Activated T-helper 1 cell treated with Interleukin-2 at 50 U/mL for 16 hours (primary cell): ENCODE measurements at regions not wholly inside any gene's neighbourhood (a gene's known extent, or its start where the extent isn't known, plus 50 kb on each side); places are given as distances from the start of the nearest gene placed in this dataset.
"Not testable (repeated sequence)": the region's sequence is repeated elsewhere in the genome, so short reads cannot be mapped to it uniquely, and the experiment has no call there.

Experiments used
- DNase-seq: peaks from one replicate; pipeline ENCODE4 v3.0.0-alpha.2; 2020; ENCODE audit warnings: low read depth

- DNase-seq: peak; percentile 15
These were observed 52.2 kb upstream of the MKI67 start for GRCh38 chr10:128178302-128178958.

GRCh38 chr10:128180843-128181242 is 54.6 kb upstream of the MKI67 start:
- peak; percentile 20 for DNase-seq

GRCh38 chr10:128185627-128186026 is 59.4 kb upstream of the MKI67 start:
- DNase-seq: no peak

GRCh38 chr10:128186959-128187787 is 61.0 kb upstream of the MKI67 start:
- DNase-seq: peak; percentile 20

- no peak for DNase-seq
These were observed 61.6 kb upstream of the MKI67 start for GRCh38 chr10:128187788-128188185.

- no peak for DNase-seq
These were observed 63.0 kb upstream of the MKI67 start for GRCh38 chr10:128189176-128189575.

- DNase-seq: no peak
These were observed 65.6 kb upstream of the MKI67 start for GRCh38 chr10:128191847-128192246.

GRCh38 chr10:128201826-128202225 is 75.6 kb upstream of the MKI67 start:
- DNase-seq: not testable (repeated sequence)

GRCh38 chr10:128203028-128203427 is 76.8 kb upstream of the MKI67 start:
- DNase-seq: no peak

GRCh38 chr10:128205591-128205990 is 79.4 kb upstream of the MKI67 start:
- DNase-seq: not testable (repeated sequence)

GRCh38 chr10:128206676-128207075 is 80.5 kb upstream of the MKI67 start:
- DNase-seq: no peak

- no peak for DNase-seq
These were observed 83.6 kb upstream of the MKI67 start for GRCh38 chr10:128209862-128210214.

- peak; percentile 68 for DNase-seq
These were observed 84.2 kb upstream of the MKI67 start for GRCh38 chr10:128210215-128211063.

GRCh38 chr10:128211064-128211504 is 84.9 kb upstream of the MKI67 start:
- DNase-seq: no peak

- peak; percentile 74 for DNase-seq
These were observed 85.9 kb upstream of the MKI67 start for GRCh38 chr10:128211953-128212727.

- no peak for DNase-seq
These were observed 86.9 kb upstream of the MKI67 start for GRCh38 chr10:128213156-128213555.

GRCh38 chr10:128215733-128216132 is 89.5 kb upstream of the MKI67 start:
- no peak for DNase-seq

GRCh38 chr10:128217136-128217535 is 90.9 kb upstream of the MKI67 start:
- DNase-seq: no peak

- DNase-seq: no peak
These were observed 91.9 kb upstream of the MKI67 start for GRCh38 chr10:128218161-128218560.

GRCh38 chr10:128219295-128219694 is 93.1 kb upstream of the MKI67 start:
- no peak for DNase-seq

- no peak for DNase-seq
These were observed 93.8 kb upstream of the MKI67 start for GRCh38 chr10:128220021-128220420.

- no peak for DNase-seq
These were observed 94.9 kb upstream of the MKI67 start for GRCh38 chr10:128221117-128221516.
